Activated CD4-positive, alpha-beta T cell treated with anti-CD3 and anti-CD28 coated beads for 4 hours (primary cell): ENCODE measurements at regions not wholly inside any gene's neighbourhood (a gene's known extent, or its start where the extent isn't known, plus 50 kb on each side); places are given as distances from the start of the nearest gene placed in this dataset.

ENCODE experiments used
- DNase-seq, 2 donors: peaks; one replicate each; pipeline ENCODE4 v3.0.0-alpha.2; 2020

DNA sequence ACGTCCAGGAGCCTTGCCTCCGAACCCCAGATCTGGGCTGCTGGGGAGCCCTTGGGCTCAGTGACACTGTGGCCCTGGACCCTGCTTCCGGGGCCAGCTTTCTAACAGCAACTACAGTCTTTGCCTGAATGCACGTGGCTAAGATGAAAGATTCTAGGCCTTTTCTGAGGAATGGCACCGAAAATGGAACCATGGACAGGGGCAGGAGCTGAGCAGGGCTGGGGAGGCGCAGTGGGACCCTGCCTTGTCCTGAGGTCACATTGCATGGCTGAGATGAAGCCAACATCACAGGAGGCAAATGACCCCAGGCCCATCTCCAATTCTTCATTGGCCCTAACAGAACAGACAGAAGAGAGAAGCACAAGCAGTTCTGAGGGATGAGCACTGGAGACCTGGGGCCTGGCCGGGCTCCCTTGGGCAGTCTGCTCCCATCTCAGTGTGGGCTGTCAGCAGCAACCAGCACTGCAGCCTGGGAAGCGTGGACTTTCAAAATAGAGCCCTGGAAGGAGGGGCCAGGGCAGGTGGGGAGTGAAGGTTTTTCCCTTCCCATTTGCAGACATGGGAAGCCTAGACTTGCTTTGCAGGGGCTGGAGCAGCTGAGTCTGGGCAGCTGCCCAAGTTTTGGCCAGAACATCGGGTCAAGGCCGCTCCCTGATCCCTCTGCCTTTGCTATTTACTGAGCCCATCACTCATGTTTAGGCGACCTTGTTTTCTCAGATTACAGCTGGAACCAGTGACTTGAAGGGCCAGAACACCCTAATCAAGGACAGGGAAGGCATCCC lies 114.4 kb upstream of the TCERG1L start:
- DNase-seq = no peak

DNA sequence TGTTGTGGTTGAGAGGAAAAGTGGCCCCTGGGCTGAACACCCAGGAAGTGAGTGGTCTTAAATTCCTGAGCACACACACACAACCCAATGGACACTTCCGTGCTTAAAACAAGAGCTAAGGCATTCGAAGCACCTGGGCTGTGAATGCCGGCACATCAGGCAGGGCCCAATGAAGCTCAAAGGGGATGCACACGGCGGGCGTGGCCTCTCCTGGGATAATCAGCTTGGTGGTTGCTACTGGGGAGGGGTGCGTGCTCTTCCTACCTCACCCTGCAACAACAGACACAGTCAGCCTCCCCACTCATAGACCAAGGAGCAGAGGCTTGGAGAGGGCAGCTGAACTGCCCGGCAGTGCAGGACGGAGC lies 115.0 kb upstream of the TCERG1L start:
- no peak for DNase-seq

DNA sequence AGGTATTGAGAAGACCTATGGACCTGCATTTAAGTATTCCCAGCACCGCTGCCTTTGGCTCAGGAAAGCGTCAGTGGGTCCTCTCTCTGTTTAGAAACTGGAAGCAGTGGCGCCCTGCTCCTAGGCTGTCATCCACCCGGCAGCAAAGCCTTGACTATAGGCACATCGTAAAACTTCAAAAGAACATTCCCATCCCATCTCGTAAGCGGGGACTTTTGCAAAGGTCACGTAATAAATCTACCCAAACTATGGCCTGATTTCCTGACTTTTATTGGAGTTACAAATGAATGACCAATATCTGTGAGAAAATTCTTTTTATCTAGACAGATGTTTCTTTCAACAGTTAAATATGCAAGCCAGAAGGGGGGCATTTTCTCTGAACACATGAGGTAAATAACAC lies 115.8 kb upstream of the TCERG1L start:
- DNase-seq = no peak

DNA sequence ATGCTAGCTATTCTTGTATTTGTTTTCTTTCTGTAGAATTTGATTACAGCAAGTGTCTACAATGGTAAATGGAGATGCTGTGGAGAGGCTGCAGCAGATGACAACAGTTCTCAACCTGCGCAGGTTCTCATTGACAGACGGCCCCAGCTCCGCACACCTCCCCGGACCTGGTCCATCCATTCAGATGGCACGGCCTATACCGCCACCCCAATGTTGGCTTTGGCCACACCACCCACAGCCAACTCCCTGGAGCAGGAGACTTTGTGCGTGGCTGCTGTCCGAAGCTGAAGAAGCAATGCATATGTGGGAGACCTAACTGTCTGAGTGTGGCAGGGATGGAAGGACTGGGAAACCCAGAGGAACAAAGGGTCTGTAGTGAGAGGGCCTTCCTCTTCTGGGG lies 116.4 kb upstream of the TCERG1L start:
- DNase-seq = no peak

DNA sequence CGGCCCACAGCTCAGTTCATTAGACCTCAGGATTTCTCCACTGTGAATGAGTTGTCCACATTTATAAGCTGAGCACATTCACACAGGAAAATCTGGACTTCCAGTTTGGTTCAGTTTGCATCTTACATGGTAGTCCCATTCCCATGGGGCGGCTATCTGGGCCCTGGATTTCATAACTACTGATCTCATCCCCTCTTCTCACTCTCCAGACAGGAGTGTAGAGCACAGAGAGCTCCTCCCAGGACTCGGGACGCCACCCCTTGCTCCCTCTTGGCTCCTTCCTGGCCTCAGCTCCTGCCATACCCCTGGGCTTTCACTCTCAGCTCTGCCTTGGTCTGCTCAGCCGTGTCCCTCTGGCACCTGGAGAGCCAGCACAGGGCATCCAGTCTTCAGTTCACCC lies 117.6 kb upstream of the TCERG1L start:
- DNase-seq = no peak

DNA sequence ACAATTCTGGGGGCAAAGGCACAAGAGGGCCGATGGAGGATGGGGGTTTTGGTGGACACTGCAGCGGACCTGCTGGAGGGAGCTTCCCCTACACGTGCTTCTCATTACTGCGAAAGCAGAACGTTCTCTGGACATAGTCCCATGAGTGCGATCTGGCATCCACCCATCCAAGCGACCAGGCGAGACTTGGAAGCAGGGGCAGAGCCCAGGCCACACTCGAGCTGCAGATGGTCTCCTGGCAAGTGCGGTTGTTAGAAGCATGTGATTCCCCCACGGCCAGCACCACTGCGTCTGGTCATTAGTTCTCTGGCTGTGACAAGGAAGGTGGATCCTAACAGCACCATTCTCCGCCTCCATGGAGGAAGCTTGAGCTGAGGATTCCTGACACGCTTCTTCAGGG lies 118.4 kb upstream of the TCERG1L start:
- DNase-seq = no peak

DNA sequence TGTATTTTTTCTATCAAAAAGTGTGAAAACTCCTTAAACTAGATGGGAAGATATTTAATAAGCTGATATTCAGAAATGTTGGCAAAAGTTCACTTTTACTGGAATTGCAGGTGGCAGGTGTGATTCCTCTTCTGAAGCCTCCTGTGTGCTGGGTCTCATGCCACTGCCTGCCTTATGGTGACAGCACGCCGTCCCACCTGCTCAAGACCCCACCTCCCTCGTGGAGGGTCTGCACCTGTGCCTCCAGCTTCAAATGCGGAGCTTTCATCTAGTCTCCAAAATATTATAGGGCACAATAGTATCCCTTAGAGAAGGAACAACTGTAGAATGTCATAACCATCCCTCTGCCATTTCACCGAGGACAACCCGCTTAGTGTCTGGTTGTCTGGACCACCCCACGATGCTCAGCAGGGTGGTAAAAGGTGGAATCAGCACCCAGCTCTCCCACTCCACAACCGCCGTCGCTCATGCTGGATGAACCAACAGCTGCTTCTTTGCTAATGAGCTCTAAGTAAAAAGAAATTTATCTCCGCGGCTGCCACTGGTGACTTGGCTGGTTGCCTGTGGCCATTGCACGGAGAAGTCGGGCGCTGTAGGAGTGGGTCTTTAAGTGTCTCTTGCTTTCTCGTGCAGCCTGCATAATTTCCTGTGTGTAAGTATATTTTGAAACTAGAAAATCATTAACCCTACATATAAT lies 119.3 kb upstream of the TCERG1L start:
- DNase-seq = no peak

DNA sequence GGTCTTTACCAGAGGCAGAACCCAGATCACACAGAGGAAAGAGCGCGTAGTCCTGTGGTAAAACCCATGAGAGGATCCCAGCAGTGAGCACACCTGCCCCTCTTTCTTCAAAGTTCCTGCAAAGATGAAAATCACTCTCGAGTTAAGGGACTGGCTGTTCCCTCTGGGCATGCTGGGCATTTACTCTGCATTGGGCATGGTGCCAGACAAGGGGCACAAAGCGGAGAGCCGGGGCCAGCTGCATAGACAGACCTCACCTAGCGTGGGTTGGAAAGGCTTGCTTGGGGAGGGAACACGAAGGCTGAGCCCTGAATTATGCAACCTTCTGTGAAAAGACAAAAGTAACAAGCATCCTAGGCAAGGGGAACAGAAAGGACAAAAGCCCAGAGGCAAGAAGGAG lies 120.0 kb upstream of the TCERG1L start:
- DNase-seq = no peak

DNA sequence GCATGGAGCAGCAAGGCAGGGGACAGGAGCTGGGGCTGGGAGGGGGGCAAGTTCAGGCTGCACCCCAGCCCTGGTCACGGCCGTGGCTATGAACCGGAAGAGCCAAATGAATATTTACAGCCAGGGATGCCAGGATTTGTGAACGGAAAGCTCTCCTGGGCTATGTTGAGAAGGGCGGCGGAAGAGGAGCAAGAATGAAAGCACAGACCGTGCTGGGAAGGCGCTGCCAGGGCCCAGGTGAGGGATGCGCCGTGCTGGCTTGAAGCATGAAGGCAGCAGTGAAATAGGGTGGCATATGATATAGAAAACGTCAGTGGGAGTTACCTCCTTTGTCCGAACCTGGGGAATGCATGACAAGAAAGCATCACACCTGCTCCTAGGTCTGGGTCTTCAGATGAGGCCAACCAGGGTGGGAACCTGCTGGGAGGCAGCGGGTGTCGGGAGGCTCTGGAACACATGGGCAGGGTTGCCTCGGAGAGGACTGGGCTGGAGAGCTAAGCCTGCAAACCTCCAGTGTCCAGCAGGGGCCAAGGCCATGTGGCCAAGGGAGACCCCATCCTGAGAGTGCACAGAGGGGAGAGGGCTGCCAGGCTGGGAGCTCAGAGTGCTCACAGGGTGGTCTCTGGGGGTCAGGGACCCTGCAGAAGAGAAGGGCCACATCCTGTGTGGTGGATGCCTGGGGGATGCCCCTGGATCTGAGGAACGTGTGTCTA lies 120.6 kb upstream of the TCERG1L start:
- no peak for DNase-seq

DNA sequence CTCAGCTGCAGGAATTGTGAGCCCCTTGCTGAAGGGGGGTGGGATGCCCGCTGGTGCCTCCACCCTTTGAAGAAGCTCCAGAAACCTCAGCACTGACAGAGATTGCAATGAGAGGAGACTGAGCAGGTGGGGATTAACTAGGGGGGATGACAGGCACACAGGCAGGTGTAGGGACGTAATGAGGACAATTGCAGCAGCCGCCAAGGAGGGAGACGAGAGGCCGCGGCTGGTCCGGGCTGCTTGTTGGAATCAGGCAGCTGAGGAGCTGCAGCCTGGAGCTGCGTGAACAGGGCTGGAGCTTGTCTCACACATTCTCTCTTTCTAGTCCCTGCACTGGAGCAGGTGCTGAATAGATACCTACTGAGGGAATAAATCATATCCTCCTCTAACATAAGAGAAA lies 122.0 kb upstream of the TCERG1L start:
- DNase-seq = no peak

DNA sequence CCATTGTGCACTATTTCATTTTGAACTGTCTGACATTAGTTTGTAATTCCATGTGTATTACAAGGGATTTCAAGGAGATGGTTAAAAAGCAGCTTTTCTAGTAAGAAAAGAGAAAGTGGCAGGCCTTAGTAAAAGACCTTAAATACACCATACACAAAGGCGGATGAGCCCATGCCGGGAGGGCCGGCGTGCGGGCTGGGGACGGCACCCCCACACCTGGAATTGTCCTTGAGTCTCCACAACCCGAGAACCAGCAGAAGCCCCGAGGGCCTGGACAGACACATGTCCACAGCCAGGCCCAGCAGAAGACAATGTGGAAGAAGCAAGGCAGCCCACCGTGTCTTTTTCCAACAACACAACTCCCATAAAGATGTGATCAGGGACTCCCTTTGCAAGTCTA lies 123.7 kb upstream of the TCERG1L start:
- no peak for DNase-seq

DNA sequence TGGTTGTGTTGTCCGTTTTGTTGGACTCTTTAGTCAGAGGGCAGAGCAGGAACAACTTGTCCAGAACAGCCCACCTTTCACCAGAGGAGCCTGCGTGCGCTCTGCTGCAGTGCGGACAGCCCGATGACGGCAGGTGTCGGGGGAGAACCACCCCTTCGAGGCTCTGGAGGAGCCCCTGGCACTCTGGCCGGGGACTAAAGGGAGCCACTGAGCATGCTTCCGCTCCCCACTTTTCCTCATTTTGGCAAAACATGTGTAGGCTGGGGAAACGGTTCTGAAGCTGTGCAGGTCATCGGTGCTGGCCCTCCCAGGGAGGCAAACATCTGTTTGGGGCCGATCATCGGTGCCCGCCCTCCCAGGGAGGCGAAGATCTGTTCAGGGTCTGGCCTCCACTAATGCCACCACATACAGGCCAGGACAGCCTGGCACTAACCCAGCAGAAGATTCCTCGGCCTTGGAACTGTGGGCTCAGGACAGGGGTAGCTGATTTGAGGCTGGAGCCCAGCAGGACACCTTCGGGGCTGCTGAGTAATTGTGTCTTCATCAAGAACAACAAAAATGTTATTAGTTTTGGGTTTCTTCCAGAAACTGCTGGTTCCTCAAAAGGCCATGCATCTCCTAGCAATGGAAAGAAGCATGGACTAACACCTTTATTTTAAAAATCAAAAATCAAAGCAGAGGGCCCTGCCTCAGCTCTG lies 124.4 kb upstream of the TCERG1L start:
- DNase-seq = no peak

DNA sequence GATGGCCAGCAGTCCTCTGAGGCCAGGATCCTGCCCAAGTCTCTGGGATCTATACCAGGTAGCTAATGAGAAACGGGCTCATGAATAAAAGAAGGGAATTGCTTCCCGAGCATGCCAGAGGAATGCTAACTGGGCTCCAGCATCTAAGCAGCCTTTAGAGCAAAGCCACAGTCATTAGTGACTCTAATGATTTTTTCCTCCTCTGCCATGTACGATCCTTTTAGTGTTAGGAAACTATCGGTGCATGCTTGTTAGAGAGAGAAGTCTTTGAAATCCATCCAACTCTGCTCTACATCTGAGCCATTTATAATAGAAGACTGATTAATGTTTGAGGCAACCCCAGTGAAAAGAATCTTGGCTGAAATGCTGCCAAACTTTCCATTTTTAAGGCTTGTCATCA lies 124.9 kb upstream of the TCERG1L start:
- DNase-seq = no peak

DNA sequence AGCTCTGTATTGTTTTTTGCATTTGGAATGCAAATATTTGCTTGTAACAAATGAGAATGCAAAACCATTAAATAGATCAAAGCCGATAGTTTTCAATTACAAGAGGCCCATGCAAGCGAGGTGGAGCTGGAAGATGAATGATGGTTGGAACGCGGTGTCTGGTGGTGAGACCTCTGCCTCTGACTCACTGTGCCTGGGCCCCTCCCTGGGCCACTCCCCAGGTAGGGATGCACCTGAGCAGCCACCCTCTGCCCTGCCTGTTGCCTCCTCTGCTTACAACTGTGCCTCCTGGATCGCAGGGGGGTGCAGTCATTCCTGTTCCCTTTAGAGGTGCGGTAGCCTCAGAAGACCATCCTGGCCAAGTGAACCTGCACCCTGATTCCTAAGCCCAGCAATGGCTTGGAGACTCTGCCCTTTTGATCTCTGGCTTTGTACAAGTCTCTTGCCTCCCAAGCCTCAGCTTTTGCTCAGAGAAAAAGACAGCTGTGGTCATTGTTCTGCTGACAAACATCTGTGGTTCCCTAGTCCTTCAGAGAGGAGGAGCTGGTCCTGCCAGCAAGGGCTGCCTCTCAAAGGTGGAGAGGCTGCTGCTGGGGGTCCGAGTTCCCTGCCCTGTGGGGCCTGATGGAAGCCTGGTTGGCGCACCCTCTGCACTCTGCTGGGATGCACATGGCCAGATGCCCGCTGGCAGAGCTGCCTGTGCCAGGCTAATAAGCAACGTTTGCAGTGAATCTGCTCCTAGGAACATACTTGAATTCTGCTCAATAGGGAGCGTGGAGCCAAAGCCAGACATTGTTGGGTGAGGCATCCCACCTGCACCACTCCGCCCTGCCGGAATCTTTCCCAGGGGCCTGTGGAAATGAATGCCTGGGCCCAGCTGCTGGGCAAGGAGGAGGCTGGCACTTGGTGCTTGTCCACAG lies 126.3 kb upstream of the TCERG1L start:
- no peak for DNase-seq

DNA sequence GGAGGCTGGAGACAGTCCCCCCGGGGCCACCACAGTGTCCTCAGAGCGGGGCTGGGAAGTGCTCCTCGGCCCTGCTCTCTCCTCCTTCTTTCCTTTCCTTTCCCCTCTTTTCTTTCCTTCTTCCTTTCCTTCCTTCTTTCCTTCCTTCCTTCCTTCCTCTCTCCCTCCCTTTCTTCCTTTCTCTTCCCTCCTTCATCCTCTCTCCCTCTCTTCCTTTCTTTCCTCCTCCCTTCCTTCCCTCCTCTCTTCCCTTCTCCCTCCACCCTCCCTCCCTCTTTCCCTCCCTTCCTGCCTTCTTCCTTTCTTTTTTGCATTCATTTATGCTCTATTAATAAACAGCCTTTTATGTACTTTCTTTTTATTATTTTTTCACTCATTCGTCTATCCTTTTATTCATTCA lies 127.1 kb upstream of the TCERG1L start:
- no peak for DNase-seq

DNA sequence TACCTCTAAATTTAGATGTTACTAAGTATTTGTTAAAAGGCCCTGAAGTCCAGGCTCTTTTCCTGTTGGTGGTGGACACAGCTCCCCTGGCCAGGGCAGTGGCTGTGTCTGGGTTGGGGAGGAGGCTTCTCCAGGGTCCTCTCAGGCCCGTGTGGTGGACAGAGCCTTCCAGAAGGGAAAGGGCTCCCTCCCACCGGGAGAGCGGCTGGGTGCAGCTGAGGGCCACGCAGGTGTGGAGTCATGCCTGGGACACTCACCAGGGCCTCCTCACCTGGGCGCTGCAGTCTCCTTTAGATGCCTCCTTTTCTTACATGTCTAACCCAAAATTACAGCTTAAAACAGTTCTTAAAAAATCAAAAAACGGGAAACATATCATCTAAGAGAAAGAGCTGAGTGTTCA lies 128.2 kb upstream of the TCERG1L start:
- no peak for DNase-seq

DNA sequence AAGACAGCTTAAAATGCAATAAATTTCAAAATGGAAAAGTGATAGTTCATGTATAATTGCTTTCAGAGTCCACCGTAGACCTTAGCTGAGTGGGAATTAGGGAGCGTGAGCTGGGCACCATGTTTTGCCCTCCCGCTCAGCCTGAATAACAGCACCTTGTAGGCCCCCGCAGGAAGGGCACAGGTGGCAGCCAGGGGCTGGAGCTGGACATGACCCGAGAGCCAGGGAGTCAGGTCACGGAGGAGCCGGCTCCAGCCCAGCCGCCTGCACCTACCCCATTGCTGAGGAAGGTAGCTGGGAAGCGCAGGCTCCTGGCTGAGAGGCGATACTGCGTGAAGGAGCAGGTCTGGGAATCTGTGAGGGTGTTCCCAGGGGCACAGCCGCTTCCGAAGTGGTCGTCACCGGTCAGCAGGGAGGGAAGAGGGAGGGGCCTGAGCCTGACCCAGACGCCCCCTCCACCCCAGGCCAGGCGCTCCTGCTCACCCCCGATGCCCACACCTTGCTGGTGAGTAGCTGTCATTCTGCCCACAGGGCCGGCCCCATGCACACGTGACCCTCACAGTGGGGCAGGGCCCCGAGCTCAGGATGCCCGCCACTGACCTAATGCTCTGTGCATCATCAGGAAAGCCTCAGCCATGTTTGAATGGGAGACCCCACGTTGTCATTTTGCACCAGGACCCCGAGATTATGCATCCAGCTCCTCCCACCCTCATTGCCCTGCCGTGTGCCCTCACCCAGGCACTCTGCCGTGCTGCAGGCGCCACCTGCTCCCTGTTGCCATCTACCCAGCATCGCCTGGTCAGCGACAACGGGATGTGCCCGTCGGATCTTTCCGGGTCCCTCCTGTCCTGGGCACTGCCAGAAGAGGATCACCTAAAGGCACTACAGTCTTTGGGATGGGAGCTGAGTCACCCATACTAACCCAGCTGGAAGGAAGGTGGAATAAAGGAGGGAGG lies 129.2 kb upstream of the TCERG1L start:
- no peak for DNase-seq

DNA sequence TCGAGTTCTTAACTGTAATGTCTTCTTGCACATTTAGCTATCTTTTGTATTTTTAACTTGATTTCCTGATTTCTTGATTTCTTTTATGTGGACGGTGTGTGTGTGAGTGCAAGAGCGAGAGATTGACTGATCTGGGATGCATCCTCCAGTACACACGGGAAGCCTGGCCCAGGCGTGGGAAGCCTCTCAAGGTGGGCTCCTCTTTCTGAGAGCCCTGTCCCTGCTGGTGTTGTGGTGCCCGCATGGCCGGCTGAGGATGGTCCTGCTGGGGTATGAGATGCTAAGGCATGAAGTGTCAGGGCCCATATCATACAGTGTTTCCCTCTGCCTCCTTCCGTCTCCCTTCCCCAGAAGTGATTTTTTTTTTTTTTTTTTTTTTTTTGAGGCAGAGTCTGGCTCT lies 130.8 kb upstream of the TCERG1L start:
- DNase-seq = no peak

DNA sequence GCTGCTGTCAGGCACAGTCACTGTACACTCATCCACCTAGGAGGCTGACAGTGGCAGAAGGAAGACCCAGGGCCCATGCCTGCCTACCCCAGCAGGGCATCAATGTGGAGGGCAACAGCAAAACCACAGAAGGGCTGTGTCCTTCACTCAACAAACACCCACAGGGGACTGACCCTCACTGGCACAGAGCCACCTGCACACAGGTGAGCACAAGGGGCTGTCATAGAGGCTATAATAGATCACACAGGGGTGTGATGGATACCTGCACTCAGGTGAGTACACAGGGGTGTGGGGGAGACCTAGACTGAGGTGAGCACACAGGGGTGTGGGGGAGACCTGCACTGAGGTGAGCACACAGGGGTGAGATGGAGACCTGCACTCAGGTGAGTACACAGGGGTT lies 132.8 kb upstream of the TCERG1L start:
- DNase-seq = no peak

DNA sequence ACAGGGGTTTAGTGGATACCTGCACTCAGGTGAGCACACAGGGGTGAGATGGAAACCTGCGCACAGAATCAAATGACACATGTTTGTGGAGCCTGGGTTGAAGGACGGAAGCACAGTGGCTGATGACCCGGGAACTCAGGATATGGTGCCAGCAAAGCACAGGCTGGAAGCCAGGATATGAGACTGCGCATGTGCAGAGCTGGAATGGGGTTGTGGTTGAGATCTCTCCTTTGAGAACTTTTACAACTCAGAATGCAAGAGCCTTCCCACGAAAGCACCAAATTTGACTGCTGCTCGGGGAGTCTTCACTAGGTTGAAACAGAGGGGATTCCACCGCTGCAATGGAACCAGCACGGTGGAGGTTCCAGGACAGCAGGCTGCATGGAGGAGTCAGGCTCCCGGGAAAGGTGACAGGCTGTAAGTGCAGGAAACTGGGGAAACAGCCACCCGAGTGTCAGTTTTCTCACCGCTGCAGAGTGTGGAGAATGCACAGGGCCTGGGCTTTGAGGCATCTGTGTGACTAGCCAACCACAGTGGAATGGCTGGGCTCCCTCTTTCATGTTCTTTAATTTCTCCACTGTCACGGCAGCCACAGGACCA lies 133.4 kb upstream of the TCERG1L start:
- DNase-seq = no peak

DNA sequence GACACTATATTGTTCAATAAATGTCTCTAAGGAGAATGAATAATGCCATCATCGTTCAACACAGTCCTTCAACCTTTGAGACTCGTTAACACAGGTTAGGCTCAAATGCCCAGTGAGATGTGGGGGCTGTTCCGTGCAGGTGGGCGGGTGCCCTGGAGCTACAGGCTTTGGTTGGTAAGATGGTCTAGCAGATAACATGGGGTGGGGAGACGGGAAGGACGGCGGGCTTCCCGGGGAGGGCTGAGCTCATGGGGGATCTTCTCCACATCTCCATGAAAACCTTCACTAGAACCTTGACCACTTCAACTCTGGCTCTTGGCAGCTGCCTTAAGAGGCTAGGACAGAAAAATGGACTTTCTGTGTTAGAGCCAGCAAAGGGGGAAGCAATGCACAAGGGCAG lies 134.1 kb upstream of the TCERG1L start:
- no peak for DNase-seq
